H54 (cell line): ENCODE measurements at regions not wholly inside any gene's neighbourhood (a gene's known extent, or its start where the extent isn't known, plus 50 kb on each side); places are given as distances from the start of the nearest gene placed in this dataset.
"Not testable (repeated sequence)": the region's sequence is repeated elsewhere in the genome, so short reads cannot be mapped to it uniquely, and the experiment has no call there.

Experiments
- DNase-seq: peaks from one replicate; pipeline ENCODE4 v3.0.0; 2011; ENCODE audit warnings: low spot score, mixed read lengths; ENCODE audit not compliant: insufficient read length
- FAIRE-seq: peaks from 3 replicates; lab custom pipeline; 2011; peaks lifted over from hg19 to GRCh38; lab: Jason Lieb, UNC
- POLR2A ChIP-seq: IDR thresholded peaks from 2 replicates; pipeline ENCODE4 v1.6.1; 2011; ENCODE audit warnings: low read depth, mild to moderate bottlenecking, low read length

DNA sequence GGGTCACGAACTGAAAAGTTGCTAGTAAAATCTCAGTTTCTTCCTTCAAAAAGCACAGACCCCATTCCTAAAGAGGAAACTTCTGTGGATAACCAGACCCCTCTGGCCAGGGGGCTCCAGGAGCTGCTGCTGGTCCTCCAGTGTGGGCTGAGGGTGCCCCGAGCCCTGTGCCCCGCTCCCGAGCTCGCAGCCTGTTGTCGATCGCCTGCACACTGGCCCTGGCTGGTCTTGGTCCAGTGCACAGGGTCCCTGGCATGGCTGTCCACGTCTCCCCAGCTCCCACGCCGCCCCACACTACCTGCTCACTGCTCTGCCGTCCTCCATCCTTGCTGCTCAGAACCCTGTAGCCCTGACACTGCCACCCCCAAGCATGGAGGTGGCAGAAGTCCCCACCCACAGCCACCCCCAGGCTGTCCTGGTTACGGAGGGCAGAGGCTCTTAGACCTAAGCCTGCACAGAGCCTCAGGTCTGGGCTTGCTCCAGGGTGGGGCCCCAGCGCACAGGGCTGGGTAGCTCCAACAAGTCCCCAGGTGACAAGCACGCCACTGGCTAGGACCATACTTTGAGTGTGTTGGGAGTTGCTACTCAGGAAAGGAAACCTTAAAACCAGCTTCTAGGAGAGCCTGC is 87.0 kb downstream of the PLXNA1 start:
- FAIRE-seq (no peak), DNase-seq (no peak)
- TF ChIP-seq POLR2A, result no peak

DNA sequence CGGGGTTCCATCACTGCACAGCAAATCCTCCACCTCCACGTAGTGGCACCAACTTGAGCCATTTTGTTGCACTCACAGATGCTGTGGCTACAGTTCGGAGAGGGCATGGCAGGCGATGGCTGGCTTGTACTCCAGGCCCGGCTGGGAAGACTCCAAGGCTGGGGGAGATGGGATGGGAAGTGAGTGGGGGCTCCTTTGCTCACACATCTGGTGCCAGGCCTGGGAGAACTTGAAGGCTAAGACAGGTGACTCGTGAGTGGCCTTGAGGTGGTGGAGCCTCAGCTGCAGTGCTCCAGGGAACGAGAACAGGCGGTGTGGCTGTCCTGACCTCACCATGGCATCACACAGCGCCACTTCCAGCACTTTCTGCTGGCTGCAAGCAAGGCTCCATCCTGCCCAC is 87.9 kb downstream of the PLXNA1 start:
- FAIRE-seq (no peak), DNase-seq (no peak)
- no peak for TF ChIP-seq POLR2A

DNA sequence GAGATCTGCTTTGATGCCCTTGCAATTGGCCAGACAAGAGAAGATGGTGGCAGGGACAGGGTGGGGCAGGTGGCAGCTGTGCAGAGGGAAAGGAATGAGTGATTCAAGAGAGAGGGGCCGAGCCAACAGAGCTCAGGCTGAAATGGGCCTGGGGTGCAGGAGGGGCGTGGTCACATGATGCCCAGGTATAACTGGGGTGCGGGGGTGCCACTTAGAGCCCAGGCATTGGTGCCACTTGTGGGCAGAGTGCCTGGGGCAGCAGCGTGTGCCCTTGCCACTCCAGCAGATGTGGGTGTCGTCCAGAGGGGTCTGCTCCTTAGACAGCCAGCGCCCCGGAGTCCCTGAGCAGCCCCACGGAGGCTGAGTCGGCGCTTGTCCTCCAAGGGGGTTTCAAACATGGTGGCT is 88.7 kb downstream of the PLXNA1 start:
- FAIRE-seq (no peak), DNase-seq (no peak)
- no peak for TF ChIP-seq POLR2A

DNA sequence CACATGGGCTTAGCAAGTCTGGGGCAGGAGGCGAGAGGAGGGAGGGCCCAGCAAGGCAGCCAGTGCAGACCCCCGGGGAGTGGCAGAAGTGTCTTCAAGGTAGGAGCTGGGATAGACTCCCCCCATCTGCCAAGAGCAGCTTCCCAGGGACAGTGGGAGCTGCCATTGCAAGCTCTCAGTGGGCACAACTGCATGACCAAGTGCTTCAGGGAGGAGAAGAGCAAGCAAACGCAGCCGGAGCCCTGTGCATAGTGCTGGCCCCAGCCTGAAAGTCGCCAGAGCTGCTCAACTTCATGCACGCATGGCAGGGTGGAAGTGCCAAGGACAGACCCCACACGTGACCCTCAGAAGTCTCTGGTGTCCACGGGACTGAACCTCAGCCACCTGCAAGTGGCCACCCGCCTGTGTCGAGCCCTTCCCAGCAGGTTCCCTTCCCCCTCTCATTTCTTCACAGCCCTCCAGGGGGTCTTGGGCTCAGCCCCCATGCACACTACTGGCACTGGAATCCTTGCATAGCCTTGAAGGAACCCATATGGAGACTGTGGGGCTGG is 89.4 kb downstream of the PLXNA1 start:
- no peak for DNase-seq
- FAIRE-seq, result no peak
- TF ChIP-seq POLR2A, result no peak

DNA sequence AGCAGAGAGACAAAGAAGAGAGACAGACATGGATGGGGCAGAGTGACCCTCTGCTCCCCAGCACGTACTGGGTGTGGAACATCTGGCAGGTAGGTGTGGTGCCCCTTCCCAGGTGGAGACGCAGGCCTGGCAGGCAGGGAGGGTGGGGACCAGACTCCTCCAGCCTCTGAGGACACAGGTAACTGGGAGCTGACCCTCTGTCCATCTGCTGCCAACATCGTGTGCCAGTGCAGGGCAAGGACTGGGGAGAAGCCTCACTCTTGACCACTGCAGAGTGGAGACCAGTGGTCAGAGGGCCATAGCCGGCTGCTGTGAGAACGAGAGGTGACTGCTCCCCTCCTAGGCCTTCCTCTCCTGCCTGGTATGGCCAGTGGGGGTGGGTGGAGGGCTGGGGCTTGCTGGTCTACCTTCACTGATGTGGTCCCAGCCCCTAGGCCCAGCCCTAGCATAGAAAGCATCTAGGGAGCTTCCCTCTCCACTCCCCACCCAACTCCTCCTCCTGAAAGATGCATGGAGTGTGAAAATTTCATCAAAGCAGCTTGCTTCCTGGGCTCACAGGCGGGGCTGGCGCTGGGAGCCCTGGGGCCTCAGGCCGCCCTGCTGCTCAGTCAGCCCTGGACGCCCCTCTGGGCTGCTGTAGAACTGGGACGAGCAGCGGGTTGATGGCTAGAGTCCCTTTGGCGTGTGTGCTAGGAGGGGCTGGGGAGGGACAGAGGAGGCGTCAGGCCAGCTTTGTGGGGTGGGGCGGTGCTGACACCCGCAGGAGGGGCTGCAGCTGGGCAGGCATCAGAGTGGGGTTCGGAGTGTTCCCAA is 90.3 kb downstream of the PLXNA1 start:
- DNase-seq (no peak), FAIRE-seq (no peak)
- TF ChIP-seq POLR2A, result no peak

DNA sequence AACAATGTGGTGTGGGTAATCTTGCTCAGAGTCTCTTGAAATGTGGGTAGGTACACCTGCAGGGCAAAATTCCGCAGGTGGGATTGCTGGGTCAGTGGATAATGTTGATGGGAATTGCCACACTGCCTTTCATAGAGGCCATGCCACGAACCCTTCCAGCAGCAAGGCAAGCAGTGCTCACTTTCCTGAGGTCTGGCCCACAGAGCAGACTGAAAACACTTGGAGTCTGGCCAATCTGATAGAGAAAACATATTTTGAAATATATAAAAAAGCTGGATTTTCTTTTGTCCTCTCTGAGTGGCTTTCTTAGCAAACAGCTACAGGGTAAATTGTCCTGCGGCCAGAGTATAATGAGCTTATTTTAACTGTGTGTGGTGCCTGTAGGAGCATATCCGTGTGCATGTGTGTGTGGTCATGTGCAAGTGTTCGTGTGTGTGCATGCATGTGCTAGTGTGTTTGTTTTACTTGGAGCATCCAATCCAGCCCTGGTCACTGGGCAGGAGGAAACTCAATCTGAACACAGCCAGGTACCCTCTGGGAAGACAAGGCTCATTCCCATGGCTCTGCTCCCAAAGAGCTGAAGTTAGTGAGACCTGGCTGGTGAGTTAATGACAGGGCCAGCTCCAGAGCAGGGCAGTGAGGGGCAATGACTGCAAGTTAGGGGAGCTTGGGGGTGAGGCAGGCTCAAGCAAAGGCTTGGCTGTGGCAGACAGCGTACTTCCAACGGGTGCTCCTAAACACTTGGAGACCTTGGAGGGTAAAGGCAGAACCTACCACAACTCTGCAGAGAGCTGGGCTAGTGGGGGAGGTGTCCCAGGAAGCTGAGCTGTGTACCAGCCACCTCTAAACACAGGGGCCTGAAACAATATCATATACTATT is 91.3 kb downstream of the PLXNA1 start:
- TF ChIP-seq POLR2A, result no peak
- FAIRE-seq (no peak), DNase-seq (no peak)

DNA sequence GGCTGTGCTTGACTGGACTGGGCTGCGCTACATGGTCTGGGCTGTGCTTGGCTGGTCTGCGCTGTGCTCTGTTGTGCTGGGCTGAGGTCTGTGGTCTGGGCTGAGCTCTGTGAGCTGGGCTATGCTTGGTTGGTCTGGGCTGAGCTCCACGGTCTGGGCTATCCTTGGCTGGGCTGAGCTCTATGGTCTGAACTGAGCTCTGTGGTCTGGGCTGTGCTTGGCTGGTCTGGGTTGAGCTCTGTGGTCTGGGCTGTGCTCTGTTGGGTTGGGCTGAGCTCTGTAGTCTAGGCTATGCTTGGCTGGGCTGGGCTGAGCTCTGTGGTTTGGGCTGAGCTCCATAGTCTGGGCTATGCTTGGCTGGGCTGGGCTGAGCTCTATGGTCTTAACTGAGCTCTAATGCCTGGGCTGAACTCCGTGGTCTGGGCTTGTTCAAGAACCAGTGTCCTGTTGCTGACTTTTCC is 92.0 kb downstream of the PLXNA1 start:
- DNase-seq (no peak), FAIRE-seq (no peak)
- TF ChIP-seq POLR2A, result no peak

DNA sequence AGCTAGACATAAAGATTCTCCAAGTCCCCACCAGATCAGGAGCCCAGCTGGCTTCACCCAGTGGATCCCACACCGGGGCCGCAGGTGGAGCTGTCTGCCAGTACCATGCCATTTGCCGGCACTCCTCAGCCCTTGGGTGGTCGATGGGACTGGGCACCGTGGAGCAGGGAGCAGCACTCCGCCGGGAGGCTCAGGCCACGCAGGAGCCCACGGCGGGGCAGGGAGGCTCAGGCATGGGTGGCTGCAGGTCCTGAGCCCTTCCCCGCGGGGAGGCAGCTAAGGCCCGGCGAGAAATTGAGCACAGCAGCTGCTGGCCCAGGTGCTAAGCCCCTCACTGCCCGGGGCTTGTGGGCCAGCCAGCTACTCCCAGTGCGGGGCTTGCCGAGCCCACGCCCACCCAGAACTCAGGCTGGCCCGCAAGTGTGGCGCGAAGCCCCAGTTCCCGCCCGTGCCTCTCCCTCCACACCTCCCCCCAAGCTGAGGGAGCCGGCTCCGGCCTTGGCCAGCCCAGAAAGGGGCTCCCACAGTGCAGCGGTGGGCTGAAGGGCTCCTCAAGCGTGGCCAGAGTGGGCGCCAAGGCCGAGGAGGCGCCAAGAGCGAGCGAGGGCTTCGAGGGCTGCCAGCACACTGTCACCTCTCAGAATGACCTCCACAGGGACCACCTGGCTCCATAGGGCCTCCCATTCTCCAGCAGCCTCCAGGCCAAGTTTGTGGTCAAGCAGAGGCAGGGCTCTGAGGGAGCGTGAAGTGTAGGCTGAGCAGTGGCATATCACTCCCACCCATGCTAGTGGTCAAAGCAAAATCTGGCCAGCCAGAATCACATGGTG is 93.5 kb downstream of the PLXNA1 start:
- FAIRE-seq, DNase-seq: not testable (repeated sequence)

DNA sequence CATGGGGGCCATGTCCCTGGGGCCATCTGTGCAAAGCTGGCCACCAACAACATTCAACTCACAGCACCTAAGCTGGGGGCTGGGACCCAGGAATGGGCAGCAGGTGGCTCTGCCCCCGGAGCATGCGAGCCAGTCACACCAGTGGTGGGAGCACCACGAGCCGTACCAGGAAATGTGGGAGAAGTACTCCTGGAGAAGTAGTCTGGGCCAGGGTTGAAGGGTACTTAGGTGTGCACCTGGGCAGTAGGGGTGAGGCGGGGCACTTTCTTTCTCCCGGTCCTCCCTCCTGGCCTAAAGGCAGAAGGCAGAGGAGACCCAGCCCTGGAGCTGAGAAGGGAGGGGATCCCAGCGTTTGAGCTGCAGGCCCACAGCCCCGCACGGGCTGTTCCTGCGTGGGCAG is 94.2 kb downstream of the PLXNA1 start:
- TF ChIP-seq POLR2A, result no peak
- DNase-seq, result no peak
- no peak for FAIRE-seq

DNA sequence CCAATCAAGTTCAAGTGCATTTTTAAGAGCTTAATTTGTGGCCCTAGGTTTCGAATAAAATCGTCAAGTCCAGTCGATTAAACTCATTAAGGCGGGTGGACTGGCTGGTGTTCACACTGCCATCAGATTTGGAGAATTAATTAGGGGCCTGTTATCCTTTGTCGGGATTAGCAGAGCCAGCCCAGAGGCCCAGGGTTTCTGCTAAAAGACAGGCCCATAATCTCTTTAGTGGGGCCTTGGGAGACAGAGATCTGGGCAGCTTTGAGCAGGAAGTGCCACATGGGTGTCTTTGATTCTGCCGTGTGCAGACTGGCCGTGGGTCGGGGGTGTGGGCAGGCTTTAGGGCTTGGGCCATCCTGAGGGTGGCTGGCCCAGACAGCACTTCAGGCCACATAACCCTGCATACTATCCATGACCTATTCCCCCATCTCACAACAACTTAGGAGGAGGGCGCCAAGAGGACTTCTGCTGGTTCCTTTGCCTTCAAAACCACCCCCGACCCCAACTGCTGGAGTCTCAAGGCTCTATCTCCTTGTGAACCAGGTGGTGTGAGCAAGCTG is 94.7 kb downstream of the PLXNA1 start:
- TF ChIP-seq POLR2A, result no peak
- DNase-seq (no peak), FAIRE-seq (no peak)

DNA sequence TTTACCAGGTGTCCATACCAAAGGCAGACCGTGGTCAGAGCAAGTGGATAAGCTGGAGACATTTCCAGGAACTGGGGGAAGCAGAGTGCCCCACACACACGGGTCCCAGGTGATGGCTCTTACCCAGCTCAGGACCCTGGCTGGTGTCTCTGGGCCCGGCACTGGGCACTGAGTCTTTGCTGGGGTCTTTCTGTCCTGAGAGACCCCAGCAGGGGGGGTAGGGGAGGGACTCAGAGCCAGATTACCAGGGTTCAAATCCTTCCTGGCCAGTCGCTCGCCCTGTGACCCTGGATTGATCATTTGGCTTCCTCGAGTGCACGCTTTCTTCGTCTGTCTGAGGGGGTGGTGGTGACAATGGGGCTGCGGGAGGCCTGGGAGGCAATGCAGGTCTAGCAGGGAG is 95.7 kb downstream of the PLXNA1 start:
- DNase-seq (no peak), FAIRE-seq (no peak)

DNA sequence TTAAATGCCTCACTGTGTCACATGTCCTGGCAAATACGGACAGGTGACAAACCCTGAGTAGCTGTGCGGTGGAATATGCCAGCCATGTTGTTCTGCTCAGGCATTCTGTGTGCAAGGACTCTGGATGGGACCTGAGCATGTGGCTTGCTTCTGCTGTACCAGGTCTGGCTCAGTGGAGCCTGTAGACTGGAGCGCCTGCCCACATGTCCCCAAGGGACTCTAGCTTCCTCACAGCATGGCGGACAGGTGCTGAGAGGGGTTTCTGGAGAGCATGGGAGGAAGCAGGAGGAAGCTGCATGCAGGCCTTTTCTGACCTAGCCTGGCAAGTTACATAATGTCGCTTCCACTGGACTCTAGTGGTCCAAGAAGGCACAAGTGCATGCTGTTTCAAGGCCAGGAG is 96.3 kb downstream of the PLXNA1 start:
- FAIRE-seq (no peak), DNase-seq (no peak)
- no peak for TF ChIP-seq POLR2A

More for the DNA sequence above, 95.7 kb downstream of the PLXNA1 start:
- no peak for TF ChIP-seq POLR2A
